AG10803 (cell line): ENCODE measurements at regions not wholly inside any gene's neighbourhood (a gene's known extent, or its start where the extent isn't known, plus 50 kb on each side); places are given as distances from the start of the nearest gene placed in this dataset.

Experiments used
- DNase-seq: peaks from one replicate; pipeline ENCODE4 v3.0.0; 2010; ENCODE audit warnings: low read depth
- H3K4me3 ChIP-seq: 2 replicates; pipeline ENCODE4 v1.5.1; 2011; ENCODE audit warnings: mild to moderate bottlenecking, low read length, control low read depth
- TF ChIP-seq, protein P1 (sequence below): conservative IDR thresholded peaks from 2 replicates; pipeline ENCODE4 v1.5.1; 2011; ENCODE audit warnings: mild to moderate bottlenecking, low read length, control low read depth, inconsistent platforms

GRCh38 chr11:11029027-11029426 lies 171.2 kb upstream of the ZBED5 start:
- no peak for DNase-seq
- H3K4me3 ChIP-seq: no peak overlapping the region
- TF ChIP-seq, protein P1, sequence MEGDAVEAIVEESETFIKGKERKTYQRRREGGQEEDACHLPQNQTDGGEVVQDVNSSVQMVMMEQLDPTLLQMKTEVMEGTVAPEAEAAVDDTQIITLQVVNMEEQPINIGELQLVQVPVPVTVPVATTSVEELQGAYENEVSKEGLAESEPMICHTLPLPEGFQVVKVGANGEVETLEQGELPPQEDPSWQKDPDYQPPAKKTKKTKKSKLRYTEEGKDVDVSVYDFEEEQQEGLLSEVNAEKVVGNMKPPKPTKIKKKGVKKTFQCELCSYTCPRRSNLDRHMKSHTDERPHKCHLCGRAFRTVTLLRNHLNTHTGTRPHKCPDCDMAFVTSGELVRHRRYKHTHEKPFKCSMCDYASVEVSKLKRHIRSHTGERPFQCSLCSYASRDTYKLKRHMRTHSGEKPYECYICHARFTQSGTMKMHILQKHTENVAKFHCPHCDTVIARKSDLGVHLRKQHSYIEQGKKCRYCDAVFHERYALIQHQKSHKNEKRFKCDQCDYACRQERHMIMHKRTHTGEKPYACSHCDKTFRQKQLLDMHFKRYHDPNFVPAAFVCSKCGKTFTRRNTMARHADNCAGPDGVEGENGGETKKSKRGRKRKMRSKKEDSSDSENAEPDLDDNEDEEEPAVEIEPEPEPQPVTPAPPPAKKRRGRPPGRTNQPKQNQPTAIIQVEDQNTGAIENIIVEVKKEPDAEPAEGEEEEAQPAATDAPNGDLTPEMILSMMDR: no peak

- peak; percentile 45 for DNase-seq
- H3K4me3 ChIP-seq: no peak overlapping the region
- TF ChIP-seq, protein P1: peak; percentile 69
Observed at GRCh38 chr11:11028017-11028692, 170.3 kb upstream of the ZBED5 start.

- peak; percentile 76 for DNase-seq
- H3K4me3 ChIP-seq: no peak overlapping the region
- TF ChIP-seq, protein P1: no peak
Observed at GRCh38 chr11:11027288-11027687, 169.4 kb upstream of the ZBED5 start.

DNA sequence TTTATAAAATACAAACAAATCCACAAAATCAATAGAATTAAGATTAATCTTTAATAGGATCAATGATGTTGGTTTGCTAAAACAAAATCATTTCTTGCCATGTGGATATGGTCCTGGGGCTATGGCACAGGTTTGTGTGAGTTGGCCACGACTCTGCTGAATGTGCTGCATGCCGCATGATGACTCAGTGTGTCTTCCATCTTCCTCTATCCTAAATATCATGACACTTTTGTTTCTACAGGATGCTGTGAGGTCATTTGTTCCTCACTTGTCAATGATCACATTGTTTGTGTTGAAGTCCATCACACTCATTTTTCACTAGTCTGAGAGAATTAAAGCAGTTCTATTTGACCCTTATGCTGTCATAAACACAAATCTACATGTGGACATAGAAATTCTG lies 167.2 kb upstream of the ZBED5 start:
- H3K4me3 ChIP-seq: no peak overlapping the region
- TF ChIP-seq, protein P1: no peak
- DNase-seq: peak; percentile 16

DNA sequence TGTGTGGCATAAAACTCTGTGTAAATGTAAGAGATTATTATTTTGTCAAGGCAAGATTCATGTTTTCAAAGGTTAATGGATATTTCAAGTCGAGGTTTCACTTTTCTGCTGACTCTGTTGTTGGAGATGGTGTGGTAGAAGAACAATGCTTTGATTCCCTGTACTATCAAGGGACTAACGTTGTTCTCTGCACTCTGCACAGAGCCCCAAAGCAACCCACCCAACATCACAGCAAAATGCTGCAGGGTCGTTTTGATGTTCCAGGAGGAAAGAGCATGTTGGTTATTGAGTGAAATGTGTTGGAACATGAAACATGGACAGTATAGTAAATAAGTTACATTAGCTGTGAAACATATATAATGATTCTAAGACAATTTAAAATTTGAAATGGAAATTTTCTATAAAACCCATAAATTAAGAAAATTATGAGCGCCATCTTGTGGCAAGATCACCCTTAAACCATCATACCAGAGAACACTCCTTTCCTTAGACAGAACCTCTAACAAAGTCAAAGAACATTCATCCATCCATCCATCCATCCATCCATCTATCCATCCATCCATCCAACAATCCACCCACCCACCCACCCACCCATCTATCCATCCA lies 164.4 kb upstream of the ZBED5 start:
- H3K4me3 ChIP-seq: no peak overlapping the region
- DNase-seq: peak; percentile 21

DNA sequence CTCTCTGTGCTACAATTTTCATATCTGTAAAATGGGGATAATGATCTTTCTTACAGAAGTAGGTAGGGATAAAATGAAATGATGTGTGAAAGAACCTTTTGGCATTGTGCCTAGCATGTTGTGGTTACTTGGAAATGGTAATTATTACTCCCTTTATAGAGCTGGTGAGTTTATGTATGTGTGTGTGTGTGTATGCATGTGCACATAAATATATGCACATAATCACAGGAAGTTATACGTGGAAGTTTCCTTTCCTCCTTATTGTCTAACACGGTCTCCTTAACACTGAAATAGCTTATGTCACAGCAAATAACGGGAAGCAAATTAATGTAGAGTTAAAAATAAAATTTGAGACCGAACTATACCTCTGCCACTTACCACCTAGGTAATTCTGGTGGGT lies 163.7 kb upstream of the ZBED5 start:
- DNase-seq: no peak
- TF ChIP-seq, protein P1: no peak
- no peak overlapping the region for H3K4me3 ChIP-seq

More for the DNA sequence above, 164.4 kb upstream of the ZBED5 start:
- TF ChIP-seq, protein P1: peak; percentile 57

GRCh38 chr11:11020747-11021149 lies 162.9 kb upstream of the ZBED5 start:
- no peak overlapping the region for H3K4me3 ChIP-seq
- no peak for DNase-seq
- TF ChIP-seq, protein P1: no peak
